Activated B cell treated with CpG ODN at 0.5 μM for 24 hours (primary cell): ENCODE measurements at regions not wholly inside any gene's neighbourhood (a gene's known extent, or its start where the extent isn't known, plus 50 kb on each side); places are given as distances from the start of the nearest gene placed in this dataset.

Experiments used
- ATAC-seq: fragments of 200-7000 bp; cut with Tn5 transposase; one replicate; pipeline ENCODE4 v1.10.0; 2021; ENCODE audit warnings: low read depth, mild to moderate bottlenecking, moderate library complexity
- CTCF ChIA-PET: fragments of 350-600 bp; sonication (Branson Sonifier 250); formaldehyde crosslinking; loops from one replicate; lab custom pipeline; 2021; ENCODE audit warnings: antibody characterized with exemption; lab: Charles Lee
- POLR2A ChIA-PET: fragments of 350-600 bp; sonication (Branson Sonifier 250); formaldehyde crosslinking; loops from one replicate; lab custom pipeline; 2021; ENCODE audit warnings: antibody characterized with exemption; lab: Charles Lee
- DNase-seq: peaks from one replicate; pipeline ENCODE4 v3.0.0; 2022
- H3K27ac Mint-ChIP-seq: one replicate; pipeline ENCODE4 v1.8.0; 2020; ENCODE audit warnings: mixed read lengths
- H3K27me3 Mint-ChIP-seq: one replicate; pipeline ENCODE4 v1.8.0; 2021; ENCODE audit warnings: mixed read lengths
- H3K36me3 Mint-ChIP-seq: one replicate; pipeline ENCODE4 v1.8.0; 2021; ENCODE audit warnings: low read depth, mixed read lengths
- H3K4me1 Mint-ChIP-seq: one replicate; pipeline ENCODE4 v1.8.0; 2021; ENCODE audit warnings: mixed read lengths
- H3K4me3 Mint-ChIP-seq: one replicate; pipeline ENCODE4 v1.8.0; 2020; ENCODE audit warnings: mild to moderate bottlenecking, mixed read lengths
- H3K9me3 Mint-ChIP-seq: one replicate; pipeline ENCODE4 v1.8.0; 2020; ENCODE audit warnings: mixed read lengths
- CTCF ChIP-seq: fragments of 200-600 bp; IDR thresholded peaks from one replicate; pipeline ENCODE4 v1.8.0; 2022; ENCODE audit warnings: antibody characterized with exemption, mild to moderate bottlenecking
- intact Hi-C: fragments of 100-400 bp; cut with micrococcal nuclease; formaldehyde crosslinking; loops from one replicate; pipeline ENCODE4 v1.15.1; 2024

GRCh38 chr20:12638633-12639312 is 370.0 kb upstream of the SPTLC3 start:
- H3K4me3 Mint-ChIP-seq = no peak overlapping the region
- no peak overlapping the region for H3K27ac Mint-ChIP-seq
- H3K4me1 Mint-ChIP-seq = no peaks in the 10 kb centered on the region
- POLR2A ChIA-PET = no interaction called here
- no peaks in the 10 kb centered on the region for H3K36me3 Mint-ChIP-seq
- no peak for ATAC-seq
- H3K27me3 Mint-ChIP-seq = no peaks in the 10 kb centered on the region
- no peak for TF ChIP-seq CTCF
- peaks cover 4% of the 10 kb centered on the region for H3K9me3 Mint-ChIP-seq
- CTCF ChIA-PET = no interaction called here
- DNase-seq = no peak
- intact Hi-C loops = no loop called here

GRCh38 chr20:12640251-12640650 is 368.5 kb upstream of the SPTLC3 start:
- no peak for TF ChIP-seq CTCF

GRCh38 chr20:12641619-12642018 is 367.2 kb upstream of the SPTLC3 start:
- ChIA-PET POLR2A (no interaction called here), CTCF (no interaction called here)
- peaks cover 4% of the 10 kb centered on the region for H3K9me3 Mint-ChIP-seq
- H3K4me3 Mint-ChIP-seq = no peak overlapping the region
- no peaks in the 10 kb centered on the region for H3K4me1 Mint-ChIP-seq
- H3K27ac Mint-ChIP-seq = no peak overlapping the region
- ATAC-seq (no peak), DNase-seq (no peak)
- H3K36me3 Mint-ChIP-seq = no peaks in the 10 kb centered on the region
- H3K27me3 Mint-ChIP-seq = no peaks in the 10 kb centered on the region
- TF ChIP-seq CTCF = no peak
- intact Hi-C loops = no loop called here

More at GRCh38 chr20:12640251-12640650, 368.5 kb upstream of the SPTLC3 start:
- Mint-ChIP-seq H3K4me3 (no peak overlapping the region), H3K9me3 (peaks cover 4% of the 10 kb centered on the region), H3K36me3 (no peaks in the 10 kb centered on the region), H3K27ac (no peak overlapping the region), H3K27me3 (no peaks in the 10 kb centered on the region), H3K4me1 (no peaks in the 10 kb centered on the region)
- ATAC-seq (no peak), DNase-seq (no peak)
- ChIA-PET POLR2A (no interaction called here), CTCF (no interaction called here)
- intact Hi-C loops = no loop called here

- Mint-ChIP-seq H3K27me3 (no peaks in the 10 kb centered on the region), H3K4me3 (no peak overlapping the region), H3K9me3 (peaks cover 6% of the 10 kb centered on the region), H3K4me1 (no peaks in the 10 kb centered on the region), H3K27ac (no peak overlapping the region), H3K36me3 (no peaks in the 10 kb centered on the region)
- DNase-seq (no peak), ATAC-seq (no peak)
- intact Hi-C loops = no loop called here
- POLR2A ChIA-PET = no interaction called here
- no peak for TF ChIP-seq CTCF
- CTCF ChIA-PET = no interaction called here
These were observed 364.3 kb upstream of the SPTLC3 start for GRCh38 chr20:12644461-12644860.

GRCh38 chr20:12649234-12649633 is 359.5 kb upstream of the SPTLC3 start:
- ChIA-PET CTCF (no interaction called here), POLR2A (no interaction called here)
- no peak for TF ChIP-seq CTCF
- H3K27me3 Mint-ChIP-seq = no peaks in the 10 kb centered on the region
- DNase-seq = no peak
- intact Hi-C loops = no loop called here
- no peak overlapping the region for H3K27ac Mint-ChIP-seq
- no peaks in the 10 kb centered on the region for H3K36me3 Mint-ChIP-seq
- no peak for ATAC-seq
- no peak overlapping the region for H3K4me3 Mint-ChIP-seq
- H3K9me3 Mint-ChIP-seq = peaks cover 2% of the 10 kb centered on the region
- H3K4me1 Mint-ChIP-seq = no peaks in the 10 kb centered on the region
